H1 (cell line): ENCODE measurements at regions not wholly inside any gene's neighbourhood (a gene's known extent, or its start where the extent isn't known, plus 50 kb on each side); places are given as distances from the start of the nearest gene placed in this dataset.

Source experiments
- CTCF ChIA-PET: fragments of 300-600 bp; sonication (Branson Sonifier 250); formaldehyde crosslinking; loops from one replicate; lab custom pipeline; 2021; ENCODE audit not compliant: partially characterized antibody; lab: Charles Lee
- POLR2A ChIA-PET: fragments of 300-600 bp; sonication (Branson Sonifier 250); formaldehyde crosslinking; loops from one replicate; lab custom pipeline; 2021; ENCODE audit warnings: inconsistent platforms; ENCODE audit not compliant: partially characterized antibody; lab: Charles Lee
- DNase-seq, 2 experiments: peaks; one replicate each; pipeline versions ENCODE4 v3.0.0 to v3.0.0-alpha.2; 2010 to 2022; ENCODE audit warnings: low spot score in 2 of 2, low read depth in 1 of 2, mixed read lengths in 1 of 2
- FAIRE-seq: peaks from 2 replicates; lab custom pipeline; 2011; peaks lifted over from hg19 to GRCh38; lab: Jason Lieb, UNC
- H2AFZ ChIP-seq: 2 replicates; pipeline ENCODE4 v1.8.1; 2012; ENCODE audit warnings: low read length, inconsistent platforms
- H2AK5ac ChIP-seq: 2 replicates; pipeline ENCODE4 v1.6.1; 2013; ENCODE audit warnings: low read depth, low read length
- H2BK120ac ChIP-seq: replicated peaks from 2 replicates; pipeline ENCODE3; 2013; ENCODE audit warnings: low read depth, low read length, inconsistent platforms
- H2BK12ac ChIP-seq: 2 replicates; pipeline ENCODE4 v1.6.1; 2013; ENCODE audit warnings: low read depth, low read length
- H2BK15ac ChIP-seq: 2 replicates; pipeline ENCODE4 v1.6.1; 2013; ENCODE audit warnings: low read length
- H2BK20ac ChIP-seq: 2 replicates; pipeline ENCODE4 v1.6.1; 2013; ENCODE audit warnings: low read length
- H2BK5ac ChIP-seq: 2 replicates; pipeline ENCODE4 v1.6.1; 2013; ENCODE audit warnings: low read depth, low read length
- H3K14ac ChIP-seq: 2 replicates; pipeline ENCODE4 v1.6.1; 2013; ENCODE audit warnings: inconsistent platforms; ENCODE audit not compliant: insufficient read length
- H3K18ac ChIP-seq: 2 replicates; pipeline ENCODE4 v1.6.1; 2013; ENCODE audit warnings: low read length; ENCODE audit errors: extremely low read depth
- H3K23ac ChIP-seq: 2 replicates; pipeline ENCODE4 v1.6.1; 2013; ENCODE audit warnings: inconsistent platforms; ENCODE audit not compliant: insufficient read length
- H3K23me2 ChIP-seq: 2 replicates; pipeline ENCODE4 v1.6.1; 2013; ENCODE audit warnings: low read depth, low read length
- H3K27ac ChIP-seq: 2 replicates; pipeline ENCODE4 v1.6.1; 2011; ENCODE audit warnings: low read depth, low read length, inconsistent platforms
- H3K27me3 ChIP-seq, 4 experiments: replicated peaks in 1 of 4; 1 replicate in 1 of 4; 2 replicates in 3 of 4; pipeline versions ENCODE4 v1.6.1 to v1.8.1; 2011 to 2013; ENCODE audit warnings: low read length in 3 of 4, mild to moderate bottlenecking in 3 of 4, inconsistent platforms in 2 of 4, mixed read lengths in 2 of 4, moderate library complexity in 1 of 4; ENCODE audit not compliant: control insufficient read depth in 3 of 4, insufficient read depth in 3 of 4; ENCODE audit errors: extremely low read depth in 1 of 4
- H3K36me3 ChIP-seq, 4 experiments: 2 replicates each; pipeline versions ENCODE4 v1.6.1 to v1.8.1; 2011 to 2013; ENCODE audit warnings: mild to moderate bottlenecking in 4 of 4, low read length in 3 of 4, moderate library complexity in 2 of 4, control low read depth in 1 of 4, inconsistent platforms in 1 of 4; ENCODE audit not compliant: insufficient read depth in 4 of 4, control insufficient read depth in 2 of 4
- H3K4ac ChIP-seq: replicated peaks from 2 replicates; pipeline ENCODE3; 2013; ENCODE audit warnings: low read length, low read depth, mixed read lengths, inconsistent platforms; ENCODE audit not compliant: insufficient read length
- H3K4me1 ChIP-seq, 4 experiments: replicated peaks in 1 of 4; 1 replicate in 1 of 4; 2 replicates in 3 of 4; pipeline versions ENCODE4 v1.6.1 to v1.8.1; 2011 to 2013; ENCODE audit warnings: low read length in 3 of 4, inconsistent platforms in 2 of 4, mixed read lengths in 1 of 4; ENCODE audit not compliant: insufficient read depth in 4 of 4, control insufficient read depth in 3 of 4
- H3K4me2 ChIP-seq, 2 experiments: 2 replicates each; pipeline versions ENCODE4 v1.6.1 to v1.8.1; 2011 to 2013; ENCODE audit warnings: low read depth in 2 of 2, low read length in 2 of 2, control low read depth in 1 of 2, inconsistent platforms in 1 of 2, mild to moderate bottlenecking in 1 of 2; ENCODE audit not compliant: insufficient read depth in 1 of 2
- H3K4me3 ChIP-seq, 4 experiments: fragments of 200-600, 300-600 bp in 1 of 4; sonication (generic), shearing (Covaris generic), sonication (Bioruptor Twin) in 1 of 4; 2 replicates each; pipeline versions ENCODE4 v1.5.1 to v1.8.1; 2011 to 2016; ENCODE audit warnings: low read length in 4 of 4, low read depth in 3 of 4, control low read depth in 2 of 4, inconsistent platforms in 2 of 4, mild to moderate bottlenecking in 2 of 4, mixed read lengths in 1 of 4, moderate library complexity in 1 of 4; ENCODE audit not compliant: insufficient read depth in 2 of 4; ENCODE audit errors: extremely low read depth in 1 of 4
- H3K56ac ChIP-seq: replicated peaks from 2 replicates; pipeline ENCODE3; 2013; ENCODE audit warnings: low read depth, mild to moderate bottlenecking, mixed read lengths, low read length, inconsistent platforms; ENCODE audit not compliant: insufficient read length
- H3K79me1 ChIP-seq: 2 replicates; pipeline ENCODE4 v1.6.1; 2013; ENCODE audit warnings: low read depth, low read length, control low read depth
- H3K79me2 ChIP-seq, 2 experiments: 2 replicates each; pipeline versions ENCODE4 v1.6.1 to v1.8.1; 2012 to 2013; ENCODE audit warnings: low read length in 2 of 2, mild to moderate bottlenecking in 2 of 2, inconsistent platforms in 1 of 2; ENCODE audit not compliant: insufficient read depth in 2 of 2, control insufficient read depth in 1 of 2
- H3K9ac ChIP-seq, 4 experiments: replicated peaks in 1 of 4; 1 replicate in 1 of 4; 2 replicates in 3 of 4; pipeline versions ENCODE4 v1.6.1 to v1.8.1; 2011 to 2013; ENCODE audit warnings: low read depth in 3 of 4, low read length in 3 of 4, control low read depth in 2 of 4, mild to moderate bottlenecking in 2 of 4, moderate library complexity in 2 of 4, inconsistent platforms in 1 of 4; ENCODE audit errors: extremely low read depth in 1 of 4
- H3K9me3 ChIP-seq, 2 experiments: 2 replicates each; pipeline versions ENCODE4 v1.6.1 to v1.8.1; 2012 to 2013; ENCODE audit warnings: mild to moderate bottlenecking in 2 of 2, moderate library complexity in 2 of 2, control low read depth in 1 of 2, inconsistent platforms in 1 of 2, low read depth in 1 of 2, low read length in 1 of 2, mixed read lengths in 1 of 2; ENCODE audit not compliant: insufficient read depth in 2 of 2
- H4K20me1 ChIP-seq, 2 experiments: replicated peaks in 1 of 2; 2 replicates each; pipeline versions ENCODE3 to v1.8.1; 2011 to 2013; ENCODE audit warnings: inconsistent platforms in 2 of 2, low read length in 2 of 2, mild to moderate bottlenecking in 1 of 2; ENCODE audit not compliant: insufficient read depth in 2 of 2, control insufficient read depth in 1 of 2
- H4K5ac ChIP-seq: 2 replicates; pipeline ENCODE4 v1.6.1; 2013; ENCODE audit warnings: low read length, low read depth, mixed read lengths, inconsistent platforms; ENCODE audit not compliant: insufficient read length
- H4K8ac ChIP-seq: 2 replicates; pipeline ENCODE4 v1.8.0; 2013; ENCODE audit warnings: mild to moderate bottlenecking, moderate library complexity, low read length, inconsistent platforms; ENCODE audit not compliant: insufficient read depth; ENCODE audit errors: extremely low read depth
- H4K91ac ChIP-seq: replicated peaks from 2 replicates; pipeline ENCODE3; 2013; ENCODE audit warnings: low read length, mixed read lengths, inconsistent platforms; ENCODE audit not compliant: insufficient read length
- CREB1 ChIP-seq: IDR thresholded peaks from 2 replicates; pipeline ENCODE4 v1.6.1; 2012; ENCODE audit warnings: inconsistent platforms
- EZH2 ChIP-seq: fragments of 200-600 bp; sonication (generic); IDR thresholded peaks from 2 replicates; pipeline ENCODE4 v1.7.1; 2012; ENCODE audit warnings: low read depth, mild to moderate bottlenecking, moderate library complexity, low read length, inconsistent platforms; ENCODE audit not compliant: severe bottlenecking
- FOSL1 ChIP-seq: IDR thresholded peaks from 2 replicates; pipeline ENCODE4 v1.6.1; 2011; ENCODE audit warnings: mild to moderate bottlenecking, low read depth, low read length, moderate library complexity; ENCODE audit not compliant: insufficient read depth
- GTF2F1 ChIP-seq: IDR thresholded peaks from 2 replicates; pipeline ENCODE4 v1.6.1; 2012; ENCODE audit warnings: low read depth, low read length, improper control_type of control experiment, borderline replicate concordance
- JUN ChIP-seq: IDR thresholded peaks from 2 replicates; pipeline ENCODE4 v1.6.1; 2011; ENCODE audit warnings: low read depth, mild to moderate bottlenecking, improper control_type of control experiment, low read length
- KDM1A ChIP-seq: fragments of 200-600, 300-600 bp; sonication (generic); IDR thresholded peaks from 2 replicates; pipeline ENCODE4 v1.7.1; 2016; ENCODE audit warnings: mild to moderate bottlenecking, low read length, borderline replicate concordance
- RFX5 ChIP-seq: IDR thresholded peaks from 2 replicates; pipeline ENCODE4 v1.6.1; 2011; ENCODE audit warnings: low read depth, low read length, improper control_type of control experiment, borderline replicate concordance
- SIN3A ChIP-seq, 2 experiments: IDR thresholded peaks in 1 of 2; conservative IDR thresholded peaks in 1 of 2; 2 replicates each; pipeline ENCODE4 v1.6.1; 2011 to 2012; ENCODE audit warnings: low read length in 2 of 2, improper control_type of control experiment in 1 of 2, low read depth in 1 of 2, mild to moderate bottlenecking in 1 of 2
- SIRT6 ChIP-seq: IDR thresholded peaks from one replicate; pipeline ENCODE4 v1.7.1; 2012; ENCODE audit warnings: low read length, inconsistent platforms
- SIX5 ChIP-seq: IDR thresholded peaks from 2 replicates; pipeline ENCODE4 v1.6.1; 2011; ENCODE audit warnings: mild to moderate bottlenecking, low read depth, low read length
- SP1 ChIP-seq: IDR thresholded peaks from 2 replicates; pipeline ENCODE4 v1.6.1; 2011; ENCODE audit warnings: low read depth, low read length
- TBP ChIP-seq: IDR thresholded peaks from 2 replicates; pipeline ENCODE4 v1.6.1; 2011; ENCODE audit warnings: low read depth, low read length, improper control_type of control experiment
- WGBS, 2 experiments: shearing (Covaris generic) in 1 of 2; methylation state at CpG; one replicate each; pipeline versions ENCODE4 v1.1.6 to v1.1.7; 2013 to 2015; ENCODE audit warnings: low lambda C conversion rate in 2 of 2, mixed read lengths in 2 of 2, inconsistent platforms in 1 of 2, low coverage in 1 of 2, missing lambda C conversion rate in 1 of 2; ENCODE audit not compliant: insufficient replicate concordance in 2 of 2, insufficient coverage in 1 of 2, insufficient read length in 1 of 2; ENCODE audit errors: extremely low coverage in 1 of 2, missing lambda C conversion rate in 1 of 2; 5-methylcytosine and 5-hydroxymethylcytosine counted together

DNA sequence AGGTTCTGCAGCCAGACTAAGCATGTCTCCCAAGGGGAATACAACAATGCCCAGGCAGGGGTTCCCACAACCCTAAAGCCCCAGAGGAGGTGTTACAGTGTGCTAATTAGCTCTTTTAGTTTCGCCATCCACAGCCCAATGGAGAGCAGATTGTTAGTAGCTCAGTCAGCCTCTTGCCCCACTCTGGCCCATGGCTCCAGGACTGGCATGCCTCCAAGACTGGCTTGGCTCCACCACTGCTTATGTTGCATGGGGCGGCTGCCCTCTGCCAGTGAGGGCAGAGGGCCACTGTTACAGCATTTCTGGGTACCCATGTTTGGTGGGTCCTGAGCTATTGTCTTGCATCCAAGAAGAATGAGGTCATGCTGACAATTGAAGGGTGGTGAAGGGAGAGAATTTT lies 231.1 kb upstream of the MDFIC2 start:
- no peak overlapping the region for H4K8ac ChIP-seq
- no peaks in the 10 kb centered on the region; a peak in 1 of 4 replicates for H3K9me3 ChIP-seq
- H2BK20ac ChIP-seq: no peak overlapping the region
- no peaks in the 10 kb centered on the region for H3K23me2 ChIP-seq
- H4K20me1 ChIP-seq: no peaks in the 10 kb centered on the region
- no peaks in the 10 kb centered on the region for H3K79me1 ChIP-seq
- H4K91ac ChIP-seq: no peak overlapping the region
- WGBS, 2 experiments: 83% methylated on average over 2 of the region's 2 CpGs; no CpG with 5 or more reads in 1 of the 2 experiments
- H2AK5ac ChIP-seq: no peak overlapping the region
- H3K18ac ChIP-seq: no peak overlapping the region
- FAIRE-seq (no peak), DNase-seq (no peak)
- H3K4me3 ChIP-seq: no peak overlapping the region
- no peaks in the 10 kb centered on the region for H3K27me3 ChIP-seq
- H3K27ac ChIP-seq: no peak overlapping the region
- H2BK12ac ChIP-seq: no peak overlapping the region
- H3K36me3 ChIP-seq: no peaks in the 10 kb centered on the region
- no peaks in the 10 kb centered on the region for H3K79me2 ChIP-seq
- H2BK15ac ChIP-seq: no peak overlapping the region; the same call in 1 of the 2 replicates
- TF ChIP-seq CREB1 (no peak), SIN3A (conservative IDR thresholded peaks at IDR 0.05 in 1 of 2, IDR thresholded peaks at IDR 0.05 in 1 of 2; ENCODE audit: low read depth in 1 of 2, low read length in 2 of 2) (no peak), JUN (no peak), SP1 (no peak), TBP (no peak), EZH2 (no peak), FOSL1 (no peak), GTF2F1 (no peak), KDM1A (no peak), SIX5 (no peak), RFX5 (no peak), SIRT6 (no peak)
- H3K4me2 ChIP-seq: no peak overlapping the region
- no peak overlapping the region for H2BK120ac ChIP-seq
- ChIA-PET POLR2A (interaction anchor here (1.0 kb wide), 1 partner anchor 11 kb away, joined by 3 read pairs; no protein-coding TSS in a partner anchor), CTCF (interaction anchor here (0.7 to 1.1 kb wide), 3 partner anchors 15 to 435 kb away, joined by 3 read pairs; no protein-coding TSS in a partner anchor)
- no peak overlapping the region for H3K4ac ChIP-seq
- H3K9ac ChIP-seq: no peak overlapping the region
- no peak overlapping the region for H3K23ac ChIP-seq
- H2AFZ ChIP-seq: no peak overlapping the region
- no peak overlapping the region for H3K56ac ChIP-seq
- H2BK5ac ChIP-seq: no peak overlapping the region
- H3K14ac ChIP-seq: no peak overlapping the region
- no peak overlapping the region for H4K5ac ChIP-seq
- no peaks in the 10 kb centered on the region; a peak in 1 of 7 replicates for H3K4me1 ChIP-seq
